ENCODE measurements at regions not wholly inside any gene's neighbourhood (a gene's known extent, or its start where the extent isn't known, plus 50 kb on each side); places are given as distances from the start of the nearest gene placed in this dataset.

- H3K4me1 ChIP-seq, result no peaks in the 10 kb centered on the region
- H3K27ac ChIP-seq, result no peak overlapping the region
- no peaks in the 10 kb centered on the region for H3K27me3 ChIP-seq
- TF ChIP-seq CTCF (IDR thresholded peaks at IDR 0.05), result no peak
- no peak overlapping the region for H3K4me3 ChIP-seq
- H3K36me3 ChIP-seq, result peaks cover 0 to 10% (median 0%) of the 10 kb centered on the region in 3 donors
- no peak for DNase-seq
- intact Hi-C loops (cut with DNase I; ENCODE audit: low total_unique reads), result no loop called here
- peaks cover 0 to 7% (median 0%) of the 10 kb centered on the region in 3 donors for H3K9me3 ChIP-seq
Observed at GRCh38 chr5:6282352-6282751, 96.0 kb downstream of the MED10 start.

- H3K4me1 ChIP-seq, result no peaks in the 10 kb centered on the region
- TF ChIP-seq CTCF (IDR thresholded peaks at IDR 0.05), result no peak
- H3K4me3 ChIP-seq, result no peak overlapping the region
- no peaks in the 10 kb centered on the region for H3K27me3 ChIP-seq
- no peak for DNase-seq
- H3K27ac ChIP-seq, result no peak overlapping the region
- peaks cover 0 to 10% (median 0%) of the 10 kb centered on the region in 3 donors for H3K36me3 ChIP-seq
- H3K9me3 ChIP-seq, result peaks cover 0 to 7% (median 0%) of the 10 kb centered on the region in 3 donors
- intact Hi-C loops (cut with DNase I; ENCODE audit: low total_unique reads), result no loop called here
Observed at GRCh38 chr5:6281818-6282217, 96.5 kb downstream of the MED10 start.

- no peak for DNase-seq
- no peak for TF ChIP-seq CTCF (IDR thresholded peaks at IDR 0.05)
Observed at GRCh38 chr5:6280425-6281100, 97.8 kb downstream of the MED10 start.

GRCh38 chr5:6279607-6280006, 98.7 kb downstream of the MED10 start:
- Histone ChIP-seq H3K27ac (no peak overlapping the region), H3K9me3 (peaks cover 0 to 2% (median 0%) of the 10 kb centered on the region in 3 donors), H3K36me3 (peaks cover 0 to 2% (median 0%) of the 10 kb centered on the region in 3 donors), H3K27me3 (no peaks in the 10 kb centered on the region), H3K4me3 (no peak overlapping the region), H3K4me1 (no peaks in the 10 kb centered on the region)
- no peak for DNase-seq
- no peak for TF ChIP-seq CTCF (IDR thresholded peaks at IDR 0.05)
- intact Hi-C loops (cut with DNase I; ENCODE audit: low total_unique reads), result no loop called here

More at GRCh38 chr5:6280425-6281100, 97.8 kb downstream of the MED10 start:
- Histone ChIP-seq H3K9me3 (peaks cover 0 to 7% (median 0%) of the 10 kb centered on the region in 3 donors), H3K27ac (no peak overlapping the region), H3K4me1 (no peaks in the 10 kb centered on the region), H3K4me3 (no peak overlapping the region), H3K27me3 (no peaks in the 10 kb centered on the region), H3K36me3 (peaks cover 0 to 10% (median 0%) of the 10 kb centered on the region in 3 donors)
- intact Hi-C loops (cut with DNase I; ENCODE audit: low total_unique reads), result no loop called here

GRCh38 chr5:6274846-6275543, 103.4 kb downstream of the MED10 start:
- no peak for DNase-seq
- no peak for TF ChIP-seq CTCF (IDR thresholded peaks at IDR 0.05)
- Histone ChIP-seq H3K36me3 (no peaks in the 10 kb centered on the region), H3K27me3 (no peaks in the 10 kb centered on the region), H3K27ac (no peak overlapping the region), H3K4me3 (no peak overlapping the region), H3K9me3 (peaks cover 0 to 5% (median 0%) of the 10 kb centered on the region in 3 donors), H3K4me1 (no peaks in the 10 kb centered on the region)
- intact Hi-C loops (cut with DNase I; ENCODE audit: low total_unique reads), result no loop called here

Data from tibial artery (tissue), 4 donors.